ENCODE measurements at regions not wholly inside any gene's neighbourhood (a gene's known extent, or its start where the extent isn't known, plus 50 kb on each side); places are given as distances from the start of the nearest gene placed in this dataset.

DNA sequence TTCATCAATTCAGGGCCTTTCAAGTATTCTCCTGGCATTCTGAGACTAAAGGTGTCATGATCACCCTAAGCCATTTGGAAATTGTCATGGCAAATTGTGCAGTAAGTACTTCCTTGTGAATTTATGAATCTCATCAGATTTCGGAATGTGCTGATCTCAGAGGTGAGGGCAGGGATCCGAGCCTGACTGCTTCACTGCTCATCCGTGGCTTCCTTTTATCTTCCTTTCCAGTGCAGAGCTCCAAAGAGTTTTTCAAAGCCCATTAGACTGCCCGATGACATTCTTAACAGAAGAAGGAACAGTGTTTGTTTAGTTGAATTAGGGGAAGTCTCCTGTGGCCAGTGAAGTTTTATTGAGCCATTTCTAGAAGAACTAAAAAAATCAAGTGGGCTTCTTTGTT is 182.8 kb upstream of the GDNF start:
- DNase-seq, result peak; percentile 29

GRCh38 chr5:38018016-38018415 is 178.2 kb upstream of the GDNF start:
- no peak for DNase-seq

DNA sequence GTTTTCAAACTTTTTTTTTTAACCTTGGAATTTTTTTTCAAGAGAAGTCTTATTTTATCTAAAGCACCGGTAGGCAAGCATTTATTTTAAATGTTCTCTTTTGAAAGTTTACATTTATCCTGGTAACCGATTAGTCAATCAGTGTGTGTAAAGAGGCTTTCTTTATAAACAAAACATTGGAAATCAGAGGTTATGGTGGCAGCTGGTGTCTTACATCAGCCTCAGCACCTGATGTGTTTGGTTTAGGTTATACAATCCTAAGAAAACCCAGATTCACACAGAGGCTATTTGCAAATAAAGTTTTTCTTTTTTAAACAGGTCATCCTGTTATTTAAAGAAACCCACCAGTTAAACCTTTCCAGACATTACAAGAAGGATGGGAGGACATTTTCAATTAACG is 173.3 kb upstream of the GDNF start:
- no peak for DNase-seq

DNA sequence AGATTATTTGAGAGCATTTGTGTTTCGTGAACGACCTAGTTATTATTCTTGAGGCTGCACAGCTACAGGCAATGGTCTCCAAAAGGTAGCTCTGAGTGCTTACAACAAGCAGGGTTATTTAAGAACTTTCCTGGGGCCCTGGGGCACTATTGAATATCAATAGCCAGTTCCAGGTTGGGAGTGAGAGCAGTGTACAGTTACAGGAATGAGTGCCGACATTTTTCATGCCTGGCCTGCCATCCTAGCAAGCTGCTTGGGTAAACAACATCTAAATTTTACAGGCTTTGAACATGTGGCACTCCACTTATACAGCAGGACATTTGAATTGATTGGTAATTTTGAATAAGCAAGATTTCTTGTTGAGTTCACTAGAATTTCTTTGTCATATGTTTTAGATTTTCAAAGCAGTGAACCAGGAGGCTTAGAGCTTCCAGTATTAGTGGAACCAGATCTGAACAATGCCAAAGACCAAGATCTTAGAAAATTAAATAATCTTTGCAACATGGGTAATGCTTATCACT is 171.9 kb upstream of the GDNF start:
- no peak for DNase-seq

DNA sequence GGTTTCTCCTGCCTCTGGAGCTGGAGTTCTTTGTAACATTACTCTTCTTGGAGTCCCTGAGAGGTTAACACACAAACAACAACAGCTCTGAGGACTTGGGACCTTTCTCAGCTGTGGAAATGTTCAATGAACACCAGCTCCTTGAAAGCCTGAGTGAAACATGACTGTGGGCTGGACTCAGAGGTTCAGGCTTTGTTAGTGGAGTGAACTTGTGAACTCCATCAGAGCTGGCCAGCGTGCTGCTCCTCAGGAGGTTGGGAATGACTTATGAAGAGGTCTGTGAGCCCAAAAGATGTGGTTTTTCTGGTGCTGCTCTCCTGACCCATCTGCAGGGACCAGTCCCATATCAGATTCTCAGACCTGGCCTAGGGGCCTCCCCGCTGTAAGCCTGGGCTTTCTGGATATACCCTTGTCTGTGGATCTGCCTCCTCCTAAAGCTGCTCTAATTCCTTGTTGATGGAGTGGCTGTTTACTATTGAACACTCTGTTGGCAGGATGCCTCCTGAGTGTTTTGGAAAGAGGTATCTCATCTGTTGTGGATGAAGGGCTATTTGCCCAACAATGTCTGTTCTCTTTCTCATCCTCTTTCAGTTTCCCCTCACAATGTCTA is 170.0 kb upstream of the GDNF start:
- no peak for DNase-seq

DNA sequence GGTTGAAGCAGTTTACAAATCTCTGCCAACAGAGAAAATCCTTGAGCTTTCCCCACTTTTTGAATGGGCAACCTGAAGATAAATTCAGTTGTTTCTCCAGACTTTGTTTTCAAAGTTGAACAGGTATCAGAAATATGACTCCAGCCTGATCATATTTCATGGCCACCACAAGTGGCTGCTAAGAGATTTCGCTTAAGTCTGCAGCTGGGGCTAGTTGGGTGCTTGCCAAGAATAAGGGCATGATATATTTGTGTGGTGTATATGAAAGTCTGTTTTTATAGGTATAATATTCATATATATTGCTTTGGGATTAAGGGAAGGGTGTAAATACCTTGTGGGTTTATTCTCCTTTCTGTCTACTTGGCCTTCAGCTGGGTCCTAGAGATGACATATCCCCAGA is 168.4 kb upstream of the GDNF start:
- no peak for DNase-seq

- DNase-seq, result no peak
These were observed 159.8 kb upstream of the GDNF start for GRCh38 chr5:37999593-37999992.

- DNase-seq, result no peak
These were observed 157.1 kb upstream of the GDNF start for GRCh38 chr5:37996918-37997317.

DNA sequence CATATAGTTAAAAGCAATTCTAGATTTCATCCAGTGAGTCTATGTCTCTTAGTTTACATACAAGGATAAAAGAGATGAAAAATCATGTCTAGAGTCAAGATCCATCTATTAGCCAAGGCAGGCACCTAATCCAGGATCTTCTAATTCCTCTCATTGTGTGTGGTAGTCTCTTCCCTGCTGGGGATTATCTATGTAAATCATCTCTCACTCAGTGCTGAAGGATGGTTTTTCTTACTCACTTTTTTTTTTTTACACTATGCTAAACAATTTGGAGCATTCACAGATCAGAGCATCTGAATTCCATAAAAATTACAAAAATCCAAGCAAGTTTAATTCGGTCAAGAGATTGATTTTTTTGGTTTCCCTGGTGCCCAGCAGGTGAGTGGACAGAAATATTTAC is 154.9 kb upstream of the GDNF start:
- DNase-seq, result no peak

- DNase-seq, result no peak
These were observed 151.8 kb upstream of the GDNF start for GRCh38 chr5:37991301-37992299.

- no peak for DNase-seq
These were observed 150.0 kb upstream of the GDNF start for GRCh38 chr5:37989884-37990283.

DNA sequence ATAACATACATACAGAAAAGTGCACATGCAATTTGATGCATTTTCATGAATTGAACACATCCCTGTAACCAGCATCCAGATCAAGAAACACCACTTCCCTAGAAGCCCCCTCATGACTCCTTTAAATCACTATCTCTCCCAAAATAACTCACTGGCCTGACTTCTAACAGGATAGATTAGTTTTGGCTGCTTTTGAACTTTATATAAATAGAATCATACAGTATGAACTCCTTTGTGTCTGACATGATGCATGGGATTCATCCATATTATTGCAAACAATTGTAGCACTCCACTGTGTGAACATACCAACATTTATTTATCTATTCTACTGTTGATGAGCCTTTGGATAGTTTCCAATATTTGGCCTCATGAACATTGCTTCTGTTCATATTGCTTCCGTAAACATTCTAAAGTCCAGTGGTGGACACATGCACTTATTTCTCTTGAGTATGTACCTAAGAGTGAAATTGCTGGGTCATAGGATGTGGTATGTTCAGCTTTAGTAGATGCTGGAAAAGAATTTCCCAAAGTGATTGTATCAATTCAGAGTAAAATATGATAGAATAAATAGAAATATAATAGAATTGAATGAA is 148.7 kb upstream of the GDNF start:
- no peak for DNase-seq

DNA sequence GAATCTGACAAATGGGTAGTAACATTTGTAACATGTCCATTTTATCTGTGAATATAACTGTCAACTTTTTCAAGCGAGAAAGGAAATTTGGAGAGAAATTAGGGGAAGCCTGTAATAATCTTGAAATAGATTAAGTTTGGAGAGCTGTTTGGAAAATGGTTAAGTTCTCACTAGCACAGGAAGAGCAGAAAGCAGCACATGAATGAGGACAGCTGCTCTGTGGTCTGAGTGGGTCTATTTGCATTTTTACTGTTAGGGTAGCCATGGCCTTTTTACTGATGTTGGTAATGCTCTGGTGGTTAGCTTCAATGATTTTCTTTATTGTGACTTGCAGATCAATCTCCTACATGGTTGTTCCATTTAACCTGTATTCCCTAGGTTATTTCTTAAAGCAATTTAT is 144.5 kb upstream of the GDNF start:
- no peak for DNase-seq

DNA sequence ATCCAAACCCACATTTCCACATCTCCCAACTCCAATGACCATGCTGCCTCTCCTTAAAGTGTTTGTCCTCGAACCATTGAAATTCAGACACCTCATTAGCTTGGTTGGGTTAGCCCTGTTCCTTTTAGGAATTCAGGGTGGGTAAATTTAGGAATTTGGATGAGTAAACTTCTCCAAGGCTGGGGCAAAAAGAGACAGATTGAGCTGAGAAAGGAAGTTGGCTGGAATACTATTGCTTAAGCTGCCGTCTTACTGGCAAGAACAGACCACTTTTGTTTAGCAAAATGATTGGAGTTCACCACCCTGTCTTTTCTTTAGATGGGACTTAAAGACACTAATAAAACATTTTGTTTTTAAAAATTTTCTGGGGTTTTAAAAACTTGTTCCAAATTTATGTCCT is 143.6 kb upstream of the GDNF start:
- no peak for DNase-seq

DNA sequence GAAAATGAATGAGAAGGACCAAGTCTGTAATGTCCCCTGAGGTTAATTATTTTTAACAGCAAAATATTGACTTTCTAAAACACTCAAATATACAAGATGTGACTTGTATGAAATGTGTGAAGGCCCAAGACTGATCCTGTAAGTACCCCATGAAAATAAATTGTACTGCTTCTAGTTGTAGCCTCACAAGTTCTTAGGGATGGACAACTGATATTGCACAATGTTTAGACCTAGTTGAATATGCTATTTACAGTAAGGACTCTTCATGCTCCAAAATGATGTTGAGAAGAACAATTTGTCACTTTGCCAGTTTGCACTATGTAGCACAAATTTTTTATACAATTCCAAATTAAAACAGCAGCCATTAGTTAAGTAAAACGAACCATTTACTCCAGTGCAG is 139.7 kb upstream of the GDNF start:
- no peak for DNase-seq

- no peak for DNase-seq
These were observed 135.7 kb upstream of the GDNF start for GRCh38 chr5:37975531-37975930.

DNA sequence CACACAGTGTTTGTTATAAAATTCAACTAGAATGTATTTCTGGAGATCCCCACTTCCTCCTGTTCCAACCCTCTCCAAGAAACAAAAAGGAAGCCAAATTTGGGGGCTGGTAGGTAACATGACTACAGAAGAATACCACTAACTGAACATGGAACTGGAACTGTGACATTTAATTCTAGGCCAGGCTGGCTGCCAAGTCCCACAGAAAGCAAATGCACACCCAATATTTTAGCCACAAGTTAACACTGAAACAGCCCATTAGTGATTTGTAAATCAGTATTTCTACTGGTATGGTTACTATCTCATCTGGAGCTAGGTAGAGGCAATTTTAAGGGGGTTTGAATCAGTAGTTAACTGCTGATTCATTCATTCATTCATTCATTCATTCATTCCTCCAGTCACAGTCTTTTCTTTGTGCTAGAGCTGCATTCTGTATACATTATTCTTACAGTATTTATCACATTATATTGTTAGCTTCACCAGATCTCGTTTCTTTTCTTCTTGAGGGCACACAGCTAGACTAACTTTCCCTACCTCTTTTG is 131.7 kb upstream of the GDNF start:
- no peak for DNase-seq

DNA sequence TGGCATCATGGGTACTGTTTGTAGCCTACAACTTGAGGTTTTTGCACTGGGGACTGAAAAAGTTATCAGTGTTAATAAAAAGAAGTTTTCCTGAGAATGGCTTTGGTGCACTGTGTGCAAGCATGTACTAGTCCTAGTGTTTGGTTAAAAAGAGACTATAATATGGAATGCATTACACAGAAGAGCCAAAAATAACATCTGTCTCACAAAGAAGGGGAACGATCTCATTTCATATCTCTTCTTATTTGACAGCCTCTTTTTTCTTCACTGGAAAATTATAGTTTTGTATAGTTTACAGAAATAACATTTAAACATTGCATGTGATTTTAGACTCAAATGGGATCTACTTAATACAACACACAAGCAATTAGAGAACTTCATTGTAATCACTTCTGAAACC is 127.0 kb upstream of the GDNF start:
- no peak for DNase-seq

- no peak for DNase-seq
These were observed 126.5 kb upstream of the GDNF start for GRCh38 chr5:37966291-37966690.

- no peak for DNase-seq
These were observed 122.5 kb upstream of the GDNF start for GRCh38 chr5:37962389-37962788.

DNA sequence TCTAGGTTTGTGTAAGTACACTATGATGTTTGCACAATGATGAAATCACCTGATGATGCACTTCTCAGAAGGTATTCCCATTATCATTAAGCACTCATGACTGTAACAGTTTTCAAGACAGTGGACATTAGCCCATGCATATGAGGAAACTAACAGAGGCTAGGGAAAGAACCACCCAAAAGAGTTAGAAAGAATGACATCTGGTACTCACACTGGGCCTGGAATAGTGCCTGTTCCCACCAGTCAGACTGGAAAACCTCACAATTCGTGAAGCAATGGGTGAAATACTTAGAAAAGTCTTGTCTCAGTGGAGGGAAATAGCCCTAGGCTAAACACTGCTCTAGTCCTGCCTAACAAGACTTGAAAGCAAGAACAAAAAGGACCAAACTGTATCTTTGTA is 117.4 kb upstream of the GDNF start:
- no peak for DNase-seq

- DNase-seq, result no peak
These were observed 115.9 kb upstream of the GDNF start for GRCh38 chr5:37955748-37956147.

GRCh38 chr5:37954561-37954960 is 114.7 kb upstream of the GDNF start:
- no peak for DNase-seq

Data from kidney glomerular epithelial cell (primary cell).